ENCODE measurements at regions not wholly inside any gene's neighbourhood (a gene's known extent, or its start where the extent isn't known, plus 50 kb on each side); places are given as distances from the start of the nearest gene placed in this dataset.
"Not testable (repeated sequence)": the region's sequence is repeated elsewhere in the genome, so short reads cannot be mapped to it uniquely, and the experiment has no call there.

GRCh38 chr10:44249490-44249889 lies 135.4 kb downstream of the CXCL12 start:
- DNase-seq (ENCODE audit: low read depth) = no peak
- H3K4me3 ChIP-seq (ENCODE audit: low read depth, low read length) = no peak overlapping the region

GRCh38 chr10:44246700-44247099 lies 138.2 kb downstream of the CXCL12 start:
- DNase-seq (ENCODE audit: low read depth) = not testable (repeated sequence)

GRCh38 chr10:44246287-44246686 lies 138.6 kb downstream of the CXCL12 start:
- not testable (repeated sequence) for DNase-seq (ENCODE audit: low read depth); H3K4me3 ChIP-seq (ENCODE audit: low read depth, low read length)

More at GRCh38 chr10:44246700-44247099, 138.2 kb downstream of the CXCL12 start:
- H3K4me3 ChIP-seq (ENCODE audit: low read depth, low read length) = not testable (repeated sequence)

GRCh38 chr10:44245601-44245938 lies 139.3 kb downstream of the CXCL12 start:
- H3K4me3 ChIP-seq (ENCODE audit: low read depth, low read length) = no peak overlapping the region
- no peak for DNase-seq (ENCODE audit: low read depth)

- no peak overlapping the region for H3K4me3 ChIP-seq (ENCODE audit: low read depth, low read length)
- no peak for DNase-seq (ENCODE audit: low read depth)
Measured at GRCh38 chr10:44244745-44245600, 139.9 kb downstream of the CXCL12 start.

GRCh38 chr10:44243851-44244510 lies 140.9 kb downstream of the CXCL12 start:
- DNase-seq (ENCODE audit: low read depth) = no peak
- H3K4me3 ChIP-seq (ENCODE audit: low read depth, low read length) = no peak overlapping the region

GRCh38 chr10:44242826-44243225 lies 142.1 kb downstream of the CXCL12 start:
- H3K4me3 ChIP-seq (ENCODE audit: low read depth, low read length) = no peak overlapping the region
- no peak for DNase-seq (ENCODE audit: low read depth)

- DNase-seq (ENCODE audit: low read depth) = no peak
Measured at GRCh38 chr10:44242091-44242490, 142.8 kb downstream of the CXCL12 start.

GRCh38 chr10:44240584-44241205 lies 144.2 kb downstream of the CXCL12 start:
- no peak overlapping the region for H3K4me3 ChIP-seq (ENCODE audit: low read depth, low read length)
- no peak for DNase-seq (ENCODE audit: low read depth)

More at GRCh38 chr10:44242091-44242490, 142.8 kb downstream of the CXCL12 start:
- no peak overlapping the region for H3K4me3 ChIP-seq (ENCODE audit: low read depth, low read length)

- no peak for DNase-seq (ENCODE audit: low read depth)
Measured at GRCh38 chr10:44238212-44238611, 146.7 kb downstream of the CXCL12 start.

GRCh38 chr10:44237364-44238049 lies 147.4 kb downstream of the CXCL12 start:
- no peak overlapping the region for H3K4me3 ChIP-seq (ENCODE audit: low read depth, low read length)
- no peak for DNase-seq (ENCODE audit: low read depth)

More at GRCh38 chr10:44238212-44238611, 146.7 kb downstream of the CXCL12 start:
- no peak overlapping the region for H3K4me3 ChIP-seq (ENCODE audit: low read depth, low read length)

- no peak overlapping the region for H3K4me3 ChIP-seq (ENCODE audit: low read depth, low read length)
- no peak for DNase-seq (ENCODE audit: low read depth)
Measured at GRCh38 chr10:44235363-44235762, 149.5 kb downstream of the CXCL12 start.

GRCh38 chr10:44234483-44234875 lies 150.4 kb downstream of the CXCL12 start:
- H3K4me3 ChIP-seq (ENCODE audit: low read depth, low read length) = no peak overlapping the region
- DNase-seq (ENCODE audit: low read depth) = no peak

GRCh38 chr10:44233561-44234482 lies 151.1 kb downstream of the CXCL12 start:
- H3K4me3 ChIP-seq (ENCODE audit: low read depth, low read length) = no peak overlapping the region
- DNase-seq (ENCODE audit: low read depth) = no peak

- no peak for DNase-seq (ENCODE audit: low read depth)
- H3K4me3 ChIP-seq (ENCODE audit: low read depth, low read length) = no peak overlapping the region
Measured at GRCh38 chr10:44217274-44217820, 167.6 kb downstream of the CXCL12 start.

GRCh38 chr10:44216073-44216472 lies 168.8 kb downstream of the CXCL12 start:
- DNase-seq (ENCODE audit: low read depth) = no peak
- no peak overlapping the region for H3K4me3 ChIP-seq (ENCODE audit: low read depth, low read length)

- no peak for DNase-seq (ENCODE audit: low read depth)
- no peak overlapping the region for H3K4me3 ChIP-seq (ENCODE audit: low read depth, low read length)
Measured at GRCh38 chr10:44209811-44210210, 175.1 kb downstream of the CXCL12 start.

GRCh38 chr10:44207160-44207559 lies 177.7 kb downstream of the CXCL12 start:
- no peak overlapping the region for H3K4me3 ChIP-seq (ENCODE audit: low read depth, low read length)

More at GRCh38 chr10:44207160-44207559, 177.7 kb downstream of the CXCL12 start:
- no peak for DNase-seq (ENCODE audit: low read depth)

Data from skeletal muscle cell (primary cell).